ENCODE measurements at regions not wholly inside any gene's neighbourhood (a gene's known extent, or its start where the extent isn't known, plus 50 kb on each side); places are given as distances from the start of the nearest gene placed in this dataset.
A peak's percentile ranks its signal among the peaks of the same experiment; 100 is the strongest.
"Not testable (repeated sequence)": the region's sequence is repeated elsewhere in the genome, so short reads cannot be mapped to it uniquely, and the experiment has no call there.

DNA sequence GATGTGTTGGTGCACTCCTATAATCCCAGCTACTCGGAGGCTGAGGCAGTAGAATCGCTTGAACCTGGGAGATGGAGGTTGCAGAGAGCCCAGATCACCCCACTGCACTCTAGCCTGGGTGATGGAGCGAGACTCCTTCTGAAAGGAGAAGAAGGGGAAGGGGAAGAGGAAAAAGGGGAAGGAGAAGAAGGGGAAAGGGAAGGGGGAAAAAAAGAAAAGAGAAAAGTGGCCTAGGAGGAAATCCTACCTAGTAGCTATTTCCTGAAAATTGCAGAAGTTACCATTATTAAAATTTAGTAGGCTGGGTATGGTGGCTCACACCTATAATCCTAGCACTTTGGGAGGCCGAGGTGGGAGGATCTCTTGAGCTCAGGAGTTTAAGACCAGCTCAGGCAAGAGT is 67.4 kb downstream of the ARRDC3 start:
- no peak for DNase-seq

DNA sequence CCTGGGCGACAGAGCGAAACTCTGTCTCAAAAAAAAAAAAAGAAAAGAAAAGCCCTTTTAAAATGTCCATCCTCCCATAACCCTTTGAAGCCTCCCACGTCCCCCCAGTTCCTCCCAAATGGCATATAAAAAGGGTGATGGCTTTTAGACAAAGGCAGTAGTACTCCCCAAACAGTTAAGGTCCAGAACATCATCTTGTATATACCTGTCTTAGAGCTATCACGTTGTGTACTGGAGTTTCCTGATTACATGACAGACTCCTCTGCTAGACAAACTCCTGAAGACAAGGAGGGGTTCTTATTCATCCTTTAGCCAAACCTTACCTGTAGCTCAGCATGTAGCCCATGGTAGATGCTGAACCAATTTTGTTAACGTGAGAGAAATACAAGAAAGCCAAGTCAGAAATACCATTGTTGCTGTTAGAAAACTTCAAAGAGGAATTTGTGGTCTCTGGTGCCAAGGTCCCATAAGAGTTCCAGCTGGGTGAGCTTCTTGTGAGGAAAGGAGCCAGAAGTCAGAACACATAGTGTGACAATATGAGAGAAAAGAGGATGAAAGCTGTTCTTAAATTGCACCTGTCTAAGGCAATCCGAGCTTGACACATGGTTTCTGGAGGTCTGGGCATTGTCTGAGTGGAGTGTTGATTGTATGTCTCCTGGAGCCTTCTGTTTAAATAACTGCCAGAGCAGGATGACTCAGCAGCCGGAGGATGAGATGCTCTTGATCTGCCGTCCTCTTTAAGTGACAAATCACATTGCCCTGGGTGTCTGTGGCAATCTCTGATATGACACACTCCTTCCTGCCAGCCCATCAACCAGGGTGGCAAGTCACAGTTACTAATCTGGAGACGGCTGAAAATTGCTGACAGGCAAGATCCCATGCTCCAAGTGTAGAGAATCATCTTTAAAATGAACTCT is 69.1 kb downstream of the ARRDC3 start:
- peak; percentile 77 for DNase-seq

DNA sequence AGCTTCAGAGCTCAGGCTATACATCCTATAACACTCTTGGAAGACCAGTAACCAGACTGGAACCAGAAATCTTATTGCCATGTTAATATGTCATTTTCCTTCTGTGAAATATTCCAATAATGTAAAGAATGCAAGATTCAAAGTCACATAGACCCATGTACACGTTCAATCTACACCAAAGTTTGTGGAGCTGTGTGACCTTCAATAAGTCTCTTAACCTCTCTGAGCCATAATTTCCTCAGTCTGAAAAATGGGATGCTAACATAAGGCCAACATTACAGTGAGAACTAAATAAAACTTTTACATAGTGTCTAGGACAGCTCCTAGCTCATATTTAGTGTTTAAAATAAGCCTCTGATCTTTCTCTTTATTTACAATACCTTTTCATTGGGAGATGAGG is 70.4 kb downstream of the ARRDC3 start:
- DNase-seq, result no peak

DNA sequence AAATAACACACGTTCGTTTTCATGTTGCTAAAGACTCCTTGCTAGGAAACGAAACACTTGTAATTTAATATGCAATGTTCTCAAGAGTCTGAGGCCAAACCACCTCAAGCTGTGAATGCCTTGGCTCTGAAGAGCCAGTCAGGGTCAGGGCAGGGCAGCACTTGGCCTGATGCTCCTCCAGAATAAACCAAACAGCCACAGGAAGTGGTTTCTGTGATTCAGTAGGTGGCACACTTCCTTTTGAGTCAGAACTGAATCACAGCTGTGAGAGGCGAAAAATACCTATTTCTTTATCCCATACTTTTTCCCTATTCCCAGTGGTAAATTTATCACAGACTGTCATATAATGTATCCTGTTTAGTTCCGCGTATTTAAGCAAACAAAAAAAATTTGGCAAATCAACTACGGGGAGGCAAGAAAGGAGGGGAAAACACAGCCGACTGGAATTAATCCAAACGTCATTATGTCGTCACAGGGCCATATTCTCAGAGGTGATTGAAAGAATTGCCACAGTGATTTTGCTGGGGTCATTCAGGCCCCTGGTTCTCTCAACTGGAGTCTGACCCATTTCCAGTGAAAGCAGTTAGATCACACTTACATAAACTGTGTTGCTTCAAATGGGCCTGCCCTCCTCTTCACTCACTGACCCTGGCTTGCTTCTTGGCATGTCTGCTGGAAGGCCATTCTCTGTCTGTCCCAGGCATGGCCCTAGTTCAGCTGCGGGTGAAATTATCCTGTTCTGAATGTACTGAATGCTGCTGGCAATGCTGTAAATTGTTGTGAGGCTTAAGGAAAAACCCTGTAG is 71.2 kb downstream of the ARRDC3 start:
- DNase-seq, result peak; percentile 68

DNA sequence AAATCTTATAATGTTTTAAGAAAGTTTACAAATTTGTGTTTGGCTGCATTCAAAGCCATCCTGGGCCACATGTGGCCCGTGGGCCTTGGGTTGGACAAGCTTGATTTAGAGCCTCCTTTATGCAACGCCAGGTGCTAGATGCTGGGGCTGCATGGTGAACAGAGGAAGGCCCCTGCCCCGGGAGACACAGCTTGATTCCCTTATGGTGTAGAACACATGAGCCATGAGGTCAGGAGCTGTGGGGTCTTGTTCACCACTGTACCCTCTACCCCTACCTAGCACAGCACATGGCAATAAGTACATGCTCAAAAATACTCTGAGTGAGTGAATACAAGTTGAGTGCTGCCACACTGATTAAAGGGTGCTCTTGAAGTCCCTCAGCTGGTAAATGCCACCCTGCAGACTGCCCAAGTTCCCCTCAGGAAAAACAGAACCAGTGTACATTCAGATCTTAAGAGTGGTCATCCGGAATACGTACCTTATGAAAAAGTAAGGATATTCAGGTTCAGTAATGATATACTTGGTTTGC is 71.9 kb downstream of the ARRDC3 start:
- DNase-seq, result no peak

DNA sequence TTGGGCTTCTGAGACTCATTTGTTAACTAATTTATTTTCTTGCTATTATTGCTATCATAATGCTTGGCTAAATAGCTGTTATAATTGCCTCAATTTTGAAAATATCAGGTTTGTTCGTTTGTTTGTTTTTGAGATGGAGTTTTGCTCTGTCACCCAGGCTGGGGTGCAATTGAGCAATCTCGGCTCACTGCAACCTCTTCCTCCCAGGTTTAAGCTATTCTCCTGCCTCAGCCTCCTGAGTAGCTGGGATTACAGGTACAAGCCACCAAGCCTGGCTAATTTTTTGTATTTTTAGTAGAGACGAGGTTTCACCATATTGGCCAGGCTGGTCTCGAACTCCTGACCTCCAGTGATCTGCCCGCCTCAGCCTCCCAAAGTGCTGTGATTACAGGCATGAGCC is 75.0 kb downstream of the ARRDC3 start:
- not testable (repeated sequence) for DNase-seq

DNA sequence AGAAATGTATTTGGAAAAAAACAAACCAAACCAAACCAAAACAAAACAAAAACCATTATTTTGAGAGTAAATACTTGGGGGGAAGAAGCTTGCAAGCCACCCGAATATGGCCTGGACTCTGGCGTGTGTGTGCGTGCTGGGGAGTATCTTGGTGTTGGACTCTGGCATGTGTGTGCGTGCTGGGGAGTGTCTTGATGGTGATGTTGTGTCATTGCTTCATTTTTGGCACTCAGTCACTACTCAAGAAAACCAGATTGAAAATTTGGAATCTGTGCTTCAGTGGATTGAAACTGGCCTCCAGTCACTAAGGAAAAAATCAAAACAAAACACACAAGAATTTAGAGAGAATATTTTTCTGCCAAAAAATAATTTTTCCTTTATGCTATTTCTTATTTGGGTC is 76.1 kb downstream of the ARRDC3 start:
- no peak for DNase-seq

DNA sequence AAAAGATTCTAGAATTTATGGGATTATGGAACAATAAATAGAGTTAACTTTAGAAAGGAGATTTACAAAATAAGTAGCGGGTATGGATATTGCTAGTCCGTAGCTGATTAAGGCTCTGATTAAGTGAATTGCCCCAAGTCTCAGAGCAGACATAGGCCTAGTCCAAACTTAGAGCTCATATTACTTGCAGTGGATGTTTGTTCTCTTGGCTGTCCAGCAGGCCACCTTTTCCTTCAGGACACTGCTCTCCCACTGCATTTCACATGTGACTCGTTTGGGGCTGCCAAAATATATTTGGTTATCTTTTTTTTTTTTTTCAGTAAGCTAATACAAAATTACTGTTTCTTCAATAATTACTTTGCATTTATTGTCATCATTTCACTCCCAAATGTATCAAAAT is 76.6 kb downstream of the ARRDC3 start:
- DNase-seq, result no peak

DNA sequence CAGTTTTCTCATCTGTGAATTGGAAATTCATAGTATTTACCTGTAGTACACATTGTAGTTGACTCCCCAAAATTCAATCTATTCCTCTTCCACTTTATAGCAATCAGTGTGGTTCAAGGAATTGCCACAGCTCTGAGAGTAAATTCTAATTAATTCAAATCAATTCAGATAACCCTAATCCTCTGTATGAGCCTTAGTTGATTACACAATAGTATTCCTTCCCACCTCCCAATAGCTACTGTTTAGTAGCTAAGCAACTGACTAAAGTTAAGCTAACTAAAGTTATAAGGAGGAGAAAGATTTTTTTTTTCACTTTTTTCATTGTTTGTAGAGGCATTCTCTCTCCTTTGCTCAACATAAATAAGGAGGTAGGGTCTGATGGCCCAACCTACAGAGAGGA is 77.5 kb downstream of the ARRDC3 start:
- DNase-seq, result no peak

DNA sequence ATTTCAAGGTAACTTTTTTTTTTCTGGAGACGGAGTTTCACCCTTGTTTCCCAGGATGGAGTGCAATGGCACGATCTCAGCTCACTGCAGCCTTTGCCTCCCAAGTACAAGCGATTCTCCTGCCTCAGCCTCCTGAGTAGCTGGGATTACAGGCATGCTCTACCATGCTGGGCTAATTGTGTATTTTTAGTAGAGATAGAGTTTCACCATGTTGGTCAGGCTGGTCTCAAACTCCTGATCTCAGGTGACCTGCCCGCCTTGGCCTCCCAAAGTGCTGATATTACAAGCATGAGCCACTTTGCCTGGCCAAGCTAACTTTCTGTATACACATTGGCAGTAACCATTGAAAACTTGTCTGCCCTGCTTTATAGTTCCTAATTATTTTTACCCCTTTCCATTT is 79.1 kb downstream of the ARRDC3 start:
- DNase-seq, result not testable (repeated sequence)

DNA sequence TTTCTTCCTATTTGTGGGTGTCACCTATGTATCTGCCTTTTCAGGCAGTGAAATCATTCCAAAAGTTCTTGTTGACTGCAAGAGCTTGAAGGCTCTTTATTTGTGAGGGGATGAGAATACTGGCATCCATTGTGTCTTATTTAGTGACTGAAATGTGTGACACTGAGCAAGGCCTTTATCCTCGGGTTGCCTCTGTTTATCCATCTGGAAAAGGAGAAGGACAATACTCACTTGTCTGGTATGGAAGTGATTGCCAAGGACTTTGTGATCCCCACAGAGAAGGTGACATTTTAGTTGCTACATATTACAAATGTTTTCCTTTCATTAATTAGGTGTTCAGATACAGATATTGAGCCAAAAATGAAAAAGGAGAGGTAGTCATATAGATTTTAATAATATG is 80.2 kb downstream of the ARRDC3 start:
- no peak for DNase-seq

DNA sequence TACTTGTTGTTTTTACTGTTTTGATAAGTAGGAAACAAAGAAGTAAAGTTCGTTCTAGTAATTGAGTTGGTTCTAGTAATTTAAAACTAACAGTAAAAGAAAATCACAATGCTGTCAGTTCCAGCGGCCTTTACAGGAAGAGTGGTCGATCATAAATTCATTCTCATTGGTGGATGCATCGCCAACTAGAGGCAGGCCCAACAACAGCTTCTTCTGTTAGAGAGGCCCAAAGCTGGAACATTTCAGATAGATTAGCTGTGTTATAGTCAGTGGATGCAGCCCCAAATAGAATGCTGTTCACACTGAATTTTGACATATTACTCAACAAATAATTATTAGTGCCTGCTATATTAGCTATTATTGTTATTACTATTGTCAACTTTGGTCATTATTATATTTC is 80.8 kb downstream of the ARRDC3 start:
- no peak for DNase-seq

DNA sequence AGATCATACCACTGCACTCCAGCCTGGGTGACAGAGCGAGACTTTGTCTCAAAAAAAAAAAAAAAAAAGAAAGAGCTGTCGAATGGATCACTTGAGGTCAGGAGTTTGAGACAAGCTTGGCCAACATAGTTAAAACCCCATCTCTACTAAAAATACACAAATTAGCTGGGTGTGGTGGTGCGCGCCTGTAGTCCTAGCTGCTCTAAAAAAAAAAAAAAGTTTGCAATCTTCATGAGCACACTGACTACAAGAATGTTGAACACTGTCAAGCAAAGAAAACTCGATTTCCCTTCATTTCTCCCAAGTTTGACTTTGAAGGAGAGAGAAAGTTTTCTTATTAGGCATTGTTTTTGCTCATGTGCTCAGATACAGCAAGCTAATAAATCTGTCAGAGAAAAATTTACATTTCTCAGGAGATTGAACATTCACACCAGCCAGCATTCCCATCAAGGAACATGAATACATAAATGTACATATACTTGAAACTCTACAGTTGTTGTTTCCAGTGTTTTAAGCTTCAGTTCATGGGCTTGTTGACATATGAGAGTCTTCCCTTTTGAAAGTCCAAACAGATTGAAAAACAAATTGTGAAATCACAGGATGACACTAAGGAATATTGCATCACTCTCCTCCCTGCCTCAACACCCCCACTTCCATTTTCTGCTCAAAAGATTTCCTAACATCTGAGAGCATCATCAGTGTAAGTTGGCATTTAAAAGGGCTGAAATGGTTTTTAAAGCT is 81.8 kb downstream of the ARRDC3 start:
- no peak for DNase-seq

DNA sequence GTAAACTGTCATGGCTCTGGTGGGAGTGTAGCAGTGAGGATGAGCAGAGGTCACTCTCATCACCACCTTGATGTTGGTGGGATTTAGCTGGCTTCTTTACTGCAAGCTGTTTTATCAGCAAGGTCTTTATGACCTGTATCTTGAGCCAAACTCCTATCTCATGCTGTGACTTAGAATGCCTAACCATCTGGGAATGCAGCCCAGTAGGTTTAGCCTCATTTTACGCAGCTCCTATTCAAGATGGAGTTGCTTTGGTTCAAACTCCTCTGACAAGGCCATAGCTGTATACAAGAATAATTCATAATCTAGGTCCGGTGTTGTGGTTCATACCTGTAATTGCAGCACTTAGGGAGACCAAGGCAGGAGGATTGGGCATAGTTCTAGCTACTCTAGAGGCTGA is 85.1 kb downstream of the ARRDC3 start:
- DNase-seq, result no peak

DNA sequence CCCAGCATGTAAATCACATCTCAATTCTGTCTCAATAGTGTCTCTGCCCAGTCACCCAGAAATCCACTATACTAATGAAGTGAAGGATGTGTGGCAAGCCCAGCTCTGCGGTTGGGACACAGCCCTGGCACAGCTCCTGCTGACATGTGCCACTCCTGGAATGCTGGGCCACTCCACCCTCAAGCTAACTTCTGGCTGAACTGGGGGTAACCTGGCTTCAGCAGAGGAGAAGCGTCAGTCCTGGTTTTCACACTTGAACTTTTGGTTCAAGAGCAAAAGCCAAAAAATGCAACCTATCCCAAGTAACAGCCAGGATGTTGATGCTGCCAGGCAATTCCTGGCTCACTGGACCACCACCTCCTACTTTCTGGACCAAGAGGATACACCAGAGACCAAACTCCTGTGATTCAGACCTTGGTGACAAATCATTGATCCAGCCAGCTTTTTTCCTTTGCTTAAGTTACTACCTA is 86.4 kb downstream of the ARRDC3 start:
- no peak for DNase-seq

DNA sequence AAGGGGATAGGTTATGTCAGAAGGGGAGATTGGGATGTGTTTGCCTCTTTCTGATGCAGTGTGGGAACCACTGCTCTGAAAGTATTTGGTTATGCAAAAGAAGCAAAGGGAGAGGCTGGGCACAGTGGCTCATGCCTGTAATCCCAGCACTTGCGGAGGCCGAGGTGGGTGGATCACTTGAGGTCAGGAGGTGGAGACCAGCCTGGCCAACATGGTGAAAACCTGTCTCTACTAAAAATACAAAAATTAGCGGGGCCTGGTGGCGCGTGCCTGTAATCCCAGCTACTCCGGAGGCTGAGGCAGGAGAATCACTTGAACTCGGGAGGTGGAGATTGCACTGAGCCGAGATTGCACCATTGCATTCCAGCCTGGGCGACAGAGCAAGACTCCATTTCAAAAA is 87.0 kb downstream of the ARRDC3 start:
- not testable (repeated sequence) for DNase-seq

DNA sequence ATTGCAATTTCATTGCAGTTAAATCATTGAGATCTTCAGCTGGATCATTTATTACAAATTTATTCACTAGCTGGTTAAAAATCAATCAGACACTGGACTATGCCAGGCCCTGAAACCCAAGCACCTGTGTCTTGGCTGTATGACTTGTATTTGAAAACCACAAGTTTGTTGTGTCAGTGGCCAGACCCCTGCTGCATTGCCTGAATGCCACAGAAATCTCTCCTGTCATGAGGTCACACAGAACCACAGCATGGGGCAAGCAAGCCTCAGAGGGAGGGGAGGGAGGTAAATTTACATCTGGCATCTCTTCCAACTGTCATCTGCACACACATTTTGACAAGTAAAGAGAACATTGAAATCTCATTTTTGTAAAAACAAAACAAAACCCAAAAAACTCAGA is 90.0 kb downstream of the ARRDC3 start:
- DNase-seq, result no peak

DNA sequence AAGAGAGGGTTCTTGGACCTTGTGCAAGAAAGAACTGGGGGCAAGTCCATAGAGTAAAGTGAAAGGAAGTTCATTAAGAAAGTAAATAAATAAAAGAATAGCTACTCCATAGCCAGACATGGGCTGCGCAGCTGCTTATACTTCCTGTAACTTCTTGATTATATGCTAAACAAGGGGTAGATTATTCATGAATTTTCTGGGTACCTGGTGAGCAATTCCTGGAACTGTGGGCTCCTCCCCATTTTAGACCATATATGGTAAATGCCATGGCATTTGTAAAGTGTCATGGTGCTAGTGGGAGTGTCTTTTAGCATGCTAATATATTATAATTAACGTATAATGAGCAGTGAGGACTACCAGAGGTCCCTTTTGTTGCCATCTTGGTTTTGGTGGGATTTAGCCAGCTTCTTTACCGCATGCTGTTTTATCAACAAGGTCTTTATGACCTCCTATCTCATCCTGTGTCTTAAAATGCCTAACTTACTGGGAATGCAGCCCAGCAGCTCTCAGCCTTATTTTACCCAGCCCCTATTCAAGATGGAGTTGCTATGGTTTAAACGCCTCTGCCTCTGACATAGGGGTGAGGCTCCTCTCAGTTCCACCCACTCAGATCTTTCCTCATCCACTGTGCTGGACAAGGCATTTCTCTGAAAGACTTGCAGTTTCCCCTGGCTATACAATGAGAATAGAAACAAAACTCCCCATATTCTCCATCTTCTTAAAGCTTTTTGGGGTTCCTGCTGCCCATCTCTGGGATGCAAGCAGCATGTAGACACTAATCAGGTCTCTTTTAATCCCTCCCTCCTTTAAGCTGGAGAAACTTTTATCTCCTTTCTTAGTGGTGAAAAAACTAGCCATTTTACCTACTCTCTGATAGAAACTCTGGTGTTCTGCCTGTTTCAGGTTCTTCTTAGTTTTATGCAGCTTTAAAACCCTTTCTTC is 91.2 kb downstream of the ARRDC3 start:
- no peak for DNase-seq

DNA sequence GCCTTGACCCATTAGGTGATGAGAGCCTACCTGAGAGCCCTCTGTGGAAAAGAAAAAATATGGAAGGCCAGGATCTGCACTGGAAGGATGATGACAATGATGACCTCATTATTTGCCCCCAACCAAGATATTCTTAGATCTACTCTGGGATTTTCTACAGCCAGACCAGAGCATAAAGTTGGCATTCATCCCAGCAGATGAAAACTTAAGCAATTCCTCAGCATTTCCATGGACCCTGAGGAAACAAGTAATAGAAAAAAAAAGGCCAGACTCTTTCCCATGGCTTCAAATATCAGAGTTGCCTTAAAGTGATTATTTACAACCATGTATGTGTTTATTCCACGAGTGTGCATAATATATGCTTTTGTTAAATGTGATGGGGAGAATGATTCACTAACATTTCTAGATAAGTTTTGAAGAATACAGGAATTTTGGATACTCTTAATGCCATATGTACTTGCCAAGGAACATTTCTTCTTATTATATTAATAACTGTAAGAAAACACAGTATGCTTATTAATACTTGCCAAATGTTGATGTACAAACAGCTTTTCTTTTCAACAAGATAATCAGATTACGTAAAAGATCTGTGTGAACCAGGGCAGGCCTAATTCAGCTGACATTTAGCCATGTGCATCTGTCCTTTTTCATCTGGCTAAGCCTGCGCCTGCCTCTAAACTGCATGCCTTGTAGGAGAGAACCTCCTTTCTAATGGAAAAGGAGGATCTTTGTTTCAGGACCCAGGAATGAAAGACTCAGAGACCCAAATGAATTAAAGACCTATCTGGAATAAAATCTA is 94.8 kb downstream of the ARRDC3 start:
- DNase-seq, result no peak

DNA sequence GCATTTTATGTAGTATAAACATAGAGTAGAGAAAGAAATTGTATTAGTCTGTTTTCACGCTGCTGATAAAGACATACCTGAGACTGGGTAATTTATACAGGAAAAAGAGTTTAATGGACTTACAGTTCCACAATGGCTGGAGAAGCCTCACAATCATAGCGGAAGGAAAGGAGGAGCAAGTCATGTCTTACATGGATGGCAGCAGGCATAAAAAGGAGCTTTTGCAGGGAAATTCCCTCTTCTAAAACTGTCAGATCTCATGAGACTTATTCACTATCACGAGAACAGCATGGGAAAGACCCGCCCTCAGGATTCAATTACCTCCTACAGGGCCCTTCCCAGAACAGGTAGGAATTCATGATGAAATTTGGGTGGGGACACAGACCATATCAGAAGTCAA is 98.1 kb downstream of the ARRDC3 start:
- not testable (repeated sequence) for DNase-seq

DNA sequence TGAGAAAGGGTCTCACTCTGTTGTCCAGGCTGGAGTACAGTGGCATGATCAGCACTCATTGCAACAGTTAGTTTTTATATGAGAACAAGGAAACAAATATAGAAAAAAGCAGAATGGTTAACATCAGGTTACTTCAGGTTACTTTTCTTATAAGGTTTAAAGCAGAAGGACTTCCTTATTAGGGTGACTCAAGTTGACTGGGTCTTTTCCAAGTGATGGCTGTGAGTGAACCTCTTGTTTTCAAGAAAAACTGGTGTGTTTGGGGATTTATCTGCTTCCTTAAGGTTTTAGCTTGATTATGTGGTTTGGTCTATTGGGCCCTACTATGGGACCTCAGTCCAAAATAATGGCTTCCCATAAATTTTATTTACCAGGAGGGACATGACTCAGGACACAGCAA is 99.2 kb downstream of the ARRDC3 start:
- no peak for DNase-seq

Measured in activated CD8-positive, alpha-beta memory T cell treated with anti-CD3 and anti-CD28 coated beads, Interleukin-2, amount 50 U/mL, for 48 hours (primary cell).